Vagina (tissue), 2 donors: ENCODE measurements at regions not wholly inside any gene's neighbourhood (a gene's known extent, or its start where the extent isn't known, plus 50 kb on each side); places are given as distances from the start of the nearest gene placed in this dataset.

Experiments used
- POLR2AphosphoS5 ChIP-seq, 2 donors: sonication (generic); formaldehyde crosslinking; IDR thresholded peaks; one replicate each; pipeline ENCODE4 v1.9.0; 2017; ENCODE audit warnings: antibody characterized with exemption in 2 of 2, mild to moderate bottlenecking in 2 of 2, low read depth in 1 of 2; ENCODE audit not compliant: insufficient read depth in 1 of 2
- TF ChIP-seq, protein P1 (sequence below), 3 experiments: fragments of 450-650 bp in 2 of 3; fragments of 200-600 bp in 1 of 3; sonication (generic) in 1 of 3; IDR thresholded peaks; one replicate each; pipeline ENCODE4 v1.5.1; 2017 to 2019; ENCODE audit warnings: antibody characterized with exemption in 3 of 3, mild to moderate bottlenecking in 2 of 3, moderate library complexity in 2 of 3

DNA sequence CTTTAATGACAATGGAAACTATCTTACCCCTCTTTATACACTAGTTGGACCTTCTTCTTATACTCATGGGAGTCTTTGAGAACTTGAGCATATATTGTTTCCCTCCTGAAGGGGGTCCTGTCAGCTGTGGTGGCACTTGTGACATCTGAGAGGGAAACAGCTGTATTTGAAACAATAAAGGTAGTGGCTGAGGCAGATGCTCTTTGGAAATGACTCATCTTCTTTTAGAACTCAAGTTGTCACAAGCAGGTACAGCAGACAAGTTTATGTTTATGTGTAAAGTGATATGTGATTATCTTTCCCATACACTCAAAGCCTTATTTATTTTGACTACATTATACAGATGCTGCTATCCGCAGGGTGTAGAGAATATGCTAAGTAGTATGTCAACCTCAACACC is 220.0 kb upstream of the GRM7 start:
- TF ChIP-seq, protein P1, sequence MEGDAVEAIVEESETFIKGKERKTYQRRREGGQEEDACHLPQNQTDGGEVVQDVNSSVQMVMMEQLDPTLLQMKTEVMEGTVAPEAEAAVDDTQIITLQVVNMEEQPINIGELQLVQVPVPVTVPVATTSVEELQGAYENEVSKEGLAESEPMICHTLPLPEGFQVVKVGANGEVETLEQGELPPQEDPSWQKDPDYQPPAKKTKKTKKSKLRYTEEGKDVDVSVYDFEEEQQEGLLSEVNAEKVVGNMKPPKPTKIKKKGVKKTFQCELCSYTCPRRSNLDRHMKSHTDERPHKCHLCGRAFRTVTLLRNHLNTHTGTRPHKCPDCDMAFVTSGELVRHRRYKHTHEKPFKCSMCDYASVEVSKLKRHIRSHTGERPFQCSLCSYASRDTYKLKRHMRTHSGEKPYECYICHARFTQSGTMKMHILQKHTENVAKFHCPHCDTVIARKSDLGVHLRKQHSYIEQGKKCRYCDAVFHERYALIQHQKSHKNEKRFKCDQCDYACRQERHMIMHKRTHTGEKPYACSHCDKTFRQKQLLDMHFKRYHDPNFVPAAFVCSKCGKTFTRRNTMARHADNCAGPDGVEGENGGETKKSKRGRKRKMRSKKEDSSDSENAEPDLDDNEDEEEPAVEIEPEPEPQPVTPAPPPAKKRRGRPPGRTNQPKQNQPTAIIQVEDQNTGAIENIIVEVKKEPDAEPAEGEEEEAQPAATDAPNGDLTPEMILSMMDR (IDR thresholded peaks at IDR 0.05) = no peak
- TF ChIP-seq POLR2AphosphoS5 (IDR thresholded peaks at IDR 0.05; ENCODE audit: insufficient read depth in 1 of 2, low read depth in 1 of 2) = no peak
